PC-9 (cell line): ENCODE measurements at regions not wholly inside any gene's neighbourhood (a gene's known extent, or its start where the extent isn't known, plus 50 kb on each side); places are given as distances from the start of the nearest gene placed in this dataset.

Source experiments
- BruUV-seq: library from RNA; stranded (reverse); fragments of 400-500 nt; replicated peaks from 2 replicates; lab custom pipeline; 2021; lab: Mats Ljungman, UMichigan
- CTCF ChIA-PET: fragments of 300-600 bp; sonication (Branson Sonifier 250); formaldehyde crosslinking; loops from one replicate; lab custom pipeline; 2022; ENCODE audit warnings: antibody characterized with exemption; lab: Charles Lee
- POLR2A ChIA-PET: fragments of 300-600 bp; sonication (Branson Sonifier 250); formaldehyde crosslinking; loops from one replicate; lab custom pipeline; 2022; ENCODE audit warnings: antibody characterized with exemption; ENCODE audit not compliant: unreplicated experiment; lab: Charles Lee
- DNase-seq, 2 experiments: peaks; one replicate each; pipeline versions ENCODE4 v3.0.0 to v3.0.0-alpha.2; 2015 to 2022; ENCODE audit warnings: mixed read lengths in 1 of 2
- H2AFZ ChIP-seq: fragments of 200-600 bp; sonication (generic); 2 replicates; pipeline ENCODE4 v1.8.1; 2017; ENCODE audit warnings: antibody characterized with exemption
- H3F3A ChIP-seq: fragments of 200-600 bp; sonication (generic); 2 replicates; pipeline ENCODE4 v1.8.1; 2017; ENCODE audit warnings: antibody characterized with exemption, mild to moderate bottlenecking, low read depth; ENCODE audit not compliant: insufficient read depth
- H3K27ac ChIP-seq: fragments of 200-600 bp; sonication (generic); 2 replicates; pipeline ENCODE4 v1.6.1; 2016; ENCODE audit warnings: mixed run types
- H3K27me3 ChIP-seq: fragments of 200-600 bp; sonication (generic); 2 replicates; pipeline ENCODE4 v1.6.1; 2016; ENCODE audit warnings: low read depth, mixed run types; ENCODE audit not compliant: insufficient read depth
- H3K36me3 ChIP-seq: fragments of 200-600 bp; sonication (generic); 2 replicates; pipeline ENCODE4 v1.6.1; 2016; ENCODE audit warnings: low read depth, mixed run types
- H3K4me1 ChIP-seq: fragments of 200-600 bp; sonication (generic); replicated peaks from 2 replicates; pipeline ENCODE4 v1.6.1; 2016; ENCODE audit warnings: mixed run types; ENCODE audit not compliant: insufficient read depth
- H3K4me2 ChIP-seq: fragments of 200-600 bp; sonication (generic); 2 replicates; pipeline ENCODE4 v1.6.1; 2017; ENCODE audit warnings: mixed run types
- H3K4me3 ChIP-seq: fragments of 200-600 bp; sonication (generic); 2 replicates; pipeline ENCODE4 v1.6.1; 2016; ENCODE audit warnings: mixed run types
- H3K79me2 ChIP-seq: fragments of 200-600 bp; sonication (generic); 2 replicates; pipeline ENCODE4 v1.6.1; 2017; ENCODE audit warnings: low read depth, mixed run types
- H3K9me2 ChIP-seq: fragments of 200-600 bp; sonication (generic); 2 replicates; pipeline ENCODE4 v1.8.1; 2017; ENCODE audit warnings: mild to moderate bottlenecking; ENCODE audit not compliant: insufficient read depth
- H3K9me3 ChIP-seq: fragments of 200-600 bp; sonication (generic); 2 replicates; pipeline ENCODE4 v1.8.1; 2016; ENCODE audit warnings: low read depth; ENCODE audit not compliant: insufficient read depth
- H4K20me1 ChIP-seq: fragments of 200-600 bp; sonication (generic); 2 replicates; pipeline ENCODE4 v1.8.1; 2017; ENCODE audit not compliant: insufficient read depth
- CTCF ChIP-seq: fragments of 200-600 bp; sonication (generic); conservative IDR thresholded peaks from 2 replicates; pipeline ENCODE4 v1.6.1; 2017; ENCODE audit warnings: mixed run types, antibody characterized with exemption, mild to moderate bottlenecking, moderate library complexity
- EZH2 ChIP-seq: fragments of 200-600 bp; sonication (generic); IDR thresholded peaks from 2 replicates; pipeline ENCODE4 v1.8.0; 2017; ENCODE audit warnings: antibody characterized with exemption, low read depth
- intact Hi-C: fragments of 100-400 bp; cut with micrococcal nuclease; formaldehyde crosslinking; loops from one replicate; pipeline ENCODE4 v1.10.0; 2022; ENCODE audit not compliant: unreplicated experiment

- Histone ChIP-seq H3K4me3 (no peak overlapping the region), H3K9me2 (no peaks in the 10 kb centered on the region), H3K79me2 (no peaks in the 10 kb centered on the region), H3K27ac (no peak overlapping the region), H3K36me3 (no peaks in the 10 kb centered on the region), H3K4me2 (no peak overlapping the region), H3K27me3 (no peaks in the 10 kb centered on the region), H4K20me1 (no peaks in the 10 kb centered on the region), H3K4me1 (no peaks in the 10 kb centered on the region), H3K9me3 (no peaks in the 10 kb centered on the region), H3F3A (no peaks in the 10 kb centered on the region), H2AFZ (no peak overlapping the region)
- DNase-seq: no peak
- CTCF ChIA-PET: no interaction called here
- TF ChIP-seq EZH2: no peak
- TF ChIP-seq CTCF: no peak
- BruUV-seq: no TSS peak
- intact Hi-C loops: no loop called here
- POLR2A ChIA-PET: interaction anchor here (0.5 kb wide), 1 partner anchor 429 kb away, joined by 3 read pairs; no protein-coding TSS in a partner anchor
These were observed 58.4 kb upstream of the OTX2 start for GRCh38 chr14:56868660-56869059.

GRCh38 chr14:56862836-56863235 lies 52.6 kb upstream of the OTX2 start:
- Histone ChIP-seq H3K27me3 (no peaks in the 10 kb centered on the region), H3K9me2 (no peaks in the 10 kb centered on the region), H3K9me3 (no peaks in the 10 kb centered on the region), H3K4me2 (no peak overlapping the region), H3F3A (no peaks in the 10 kb centered on the region), H2AFZ (no peak overlapping the region), H3K79me2 (no peaks in the 10 kb centered on the region), H3K4me3 (no peak overlapping the region), H3K36me3 (no peaks in the 10 kb centered on the region), H4K20me1 (no peaks in the 10 kb centered on the region), H3K4me1 (no peaks in the 10 kb centered on the region), H3K27ac (no peak overlapping the region)
- no peak for TF ChIP-seq CTCF
- no peak for TF ChIP-seq EZH2
- DNase-seq: no peak
- intact Hi-C loops: no loop called here
- ChIA-PET CTCF (no interaction called here), POLR2A (no interaction called here)
- no TSS peak for BruUV-seq

GRCh38 chr14:56860441-56860840 lies 50.2 kb upstream of the OTX2 start:
- CTCF ChIA-PET: no interaction called here
- no peak for DNase-seq

More at GRCh38 chr14:56860441-56860840, 50.2 kb upstream of the OTX2 start:
- Histone ChIP-seq H3K27ac (no peak overlapping the region), H3F3A (no peaks in the 10 kb centered on the region), H3K9me2 (no peaks in the 10 kb centered on the region), H3K27me3 (no peaks in the 10 kb centered on the region), H3K4me2 (no peak overlapping the region), H4K20me1 (no peaks in the 10 kb centered on the region), H3K4me1 (peaks cover 6% of the 10 kb centered on the region; the same call in 1 of the 2 replicates), H3K9me3 (no peaks in the 10 kb centered on the region), H2AFZ (no peak overlapping the region), H3K4me3 (no peak overlapping the region), H3K79me2 (no peaks in the 10 kb centered on the region), H3K36me3 (no peaks in the 10 kb centered on the region)
- intact Hi-C loops: no loop called here
- no TSS peak for BruUV-seq
- POLR2A ChIA-PET: no interaction called here
- TF ChIP-seq EZH2: no peak
- TF ChIP-seq CTCF: no peak
